HG02588 (cell line): ENCODE measurements at regions not wholly inside any gene's neighbourhood (a gene's known extent, or its start where the extent isn't known, plus 50 kb on each side); places are given as distances from the start of the nearest gene placed in this dataset.
"Not testable (repeated sequence)": the region's sequence is repeated elsewhere in the genome, so short reads cannot be mapped to it uniquely, and the experiment has no call there.

Experiments used
- ATAC-seq: cut with Tn5 transposase; IDR thresholded peaks from one replicate; pipeline ENCODE4 v1.9.1; 2021; ENCODE audit warnings: mild to moderate bottlenecking, moderate library complexity; ENCODE audit not compliant: unreplicated experiment

DNA sequence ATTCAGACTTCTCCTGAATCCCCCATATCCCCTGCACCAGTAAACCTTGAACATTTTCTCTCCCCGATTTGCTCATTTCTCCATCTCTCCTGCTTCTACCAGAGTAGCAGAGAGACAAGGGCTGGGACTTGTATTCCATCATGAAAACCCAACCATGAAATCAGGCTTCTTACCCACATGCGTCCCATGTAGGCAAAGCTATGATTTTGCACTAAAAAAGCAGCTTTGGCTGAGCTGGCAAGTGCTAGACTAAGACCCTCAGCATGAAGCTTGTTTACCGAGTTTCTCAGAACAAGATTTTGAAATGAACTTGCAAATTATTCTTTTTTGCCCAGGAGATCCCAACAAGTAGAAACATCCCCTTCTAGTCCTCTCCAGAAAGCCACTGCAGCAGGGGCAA is 80.3 kb upstream of the RFLNA start:
- ATAC-seq = no peak

DNA sequence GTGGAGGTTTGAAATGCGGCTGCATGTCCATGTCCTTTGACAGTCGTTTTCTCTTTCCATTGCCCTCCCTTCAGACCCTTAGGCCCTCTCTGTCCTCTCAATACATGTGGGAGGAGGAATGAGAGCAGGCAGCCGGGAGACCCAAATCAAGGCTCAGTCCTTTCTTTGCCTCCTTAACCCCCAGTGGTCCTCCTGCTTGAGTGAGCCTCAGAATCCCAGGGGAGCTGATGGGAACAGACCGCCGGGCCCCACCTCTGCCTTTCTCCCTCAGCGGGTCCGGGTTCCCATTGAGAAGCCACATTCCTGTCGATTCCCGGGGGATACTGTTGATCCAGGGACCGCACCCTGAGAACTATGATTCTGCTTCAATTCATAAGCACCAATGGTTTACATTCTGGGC is 77.9 kb upstream of the RFLNA start:
- ATAC-seq = no peak

DNA sequence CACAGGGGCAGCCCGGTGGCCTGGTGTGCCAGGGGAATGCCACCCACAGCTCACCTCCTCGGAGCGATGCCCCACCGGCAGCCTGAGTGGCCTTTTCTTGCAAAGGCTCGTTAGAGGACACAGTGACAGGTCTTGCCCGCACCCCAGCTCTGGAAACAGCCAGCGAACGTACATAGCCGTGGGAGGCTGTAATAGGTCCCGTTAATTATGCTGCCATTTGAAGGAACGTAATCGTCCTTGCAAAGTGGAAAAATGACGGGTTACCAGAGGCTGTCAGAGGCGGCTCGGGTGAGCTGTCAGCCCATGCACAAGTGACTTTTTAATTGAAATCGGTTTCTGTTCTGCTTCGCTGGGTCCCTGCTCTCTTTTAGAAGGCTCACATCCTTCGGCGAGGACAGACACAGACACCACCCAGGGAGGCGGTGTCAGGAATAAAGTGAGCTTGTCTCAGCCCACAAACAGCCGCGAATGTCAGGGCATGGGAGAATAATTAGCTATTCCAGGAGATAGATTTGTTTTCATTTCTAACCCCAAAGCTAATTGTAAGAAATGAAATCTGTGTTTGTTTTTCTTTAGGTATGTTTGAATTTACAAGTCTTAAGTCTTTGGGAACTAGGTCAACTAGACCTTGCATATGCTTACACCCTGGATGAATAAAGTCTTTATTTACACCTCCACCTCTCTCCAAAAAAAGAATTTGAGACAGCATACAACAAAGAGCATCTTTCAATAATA is 77.2 kb upstream of the RFLNA start:
- ATAC-seq = no peak

DNA sequence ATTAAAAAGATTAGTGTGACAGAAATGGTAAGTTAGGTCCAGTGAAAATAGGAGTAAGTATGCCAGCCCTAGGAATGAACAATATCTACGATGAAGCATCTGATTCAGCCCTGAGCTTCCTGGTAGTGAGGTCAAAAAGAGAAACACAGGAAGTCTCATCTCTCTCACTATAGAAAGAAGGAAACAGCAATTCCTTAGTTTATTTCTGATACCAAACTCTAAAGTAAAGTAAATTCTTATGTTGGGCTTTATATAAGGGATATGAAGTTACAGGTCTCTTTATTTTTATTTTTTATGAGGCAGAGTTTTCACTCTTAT is 76.7 kb upstream of the RFLNA start:
- ATAC-seq = no peak

DNA sequence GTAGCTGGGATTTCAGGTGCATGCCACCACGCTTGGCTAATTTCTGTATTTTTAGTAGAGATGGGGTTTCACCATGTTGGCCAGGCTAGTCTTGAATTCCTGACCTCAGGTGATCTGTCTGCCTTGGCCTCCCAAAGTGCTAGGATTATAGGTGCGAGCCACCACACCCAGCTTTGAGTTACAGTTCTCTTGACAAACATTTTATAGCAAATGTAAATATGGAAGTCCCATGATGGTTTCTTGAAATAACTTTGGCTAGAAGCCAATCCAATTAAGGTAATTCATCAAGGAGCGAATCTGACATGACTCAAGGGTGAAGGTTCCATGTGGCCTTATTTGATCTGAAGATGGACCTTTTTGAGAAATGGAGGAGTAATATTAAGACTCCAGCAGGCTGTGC is 76.2 kb upstream of the RFLNA start:
- ATAC-seq = not testable (repeated sequence)

DNA sequence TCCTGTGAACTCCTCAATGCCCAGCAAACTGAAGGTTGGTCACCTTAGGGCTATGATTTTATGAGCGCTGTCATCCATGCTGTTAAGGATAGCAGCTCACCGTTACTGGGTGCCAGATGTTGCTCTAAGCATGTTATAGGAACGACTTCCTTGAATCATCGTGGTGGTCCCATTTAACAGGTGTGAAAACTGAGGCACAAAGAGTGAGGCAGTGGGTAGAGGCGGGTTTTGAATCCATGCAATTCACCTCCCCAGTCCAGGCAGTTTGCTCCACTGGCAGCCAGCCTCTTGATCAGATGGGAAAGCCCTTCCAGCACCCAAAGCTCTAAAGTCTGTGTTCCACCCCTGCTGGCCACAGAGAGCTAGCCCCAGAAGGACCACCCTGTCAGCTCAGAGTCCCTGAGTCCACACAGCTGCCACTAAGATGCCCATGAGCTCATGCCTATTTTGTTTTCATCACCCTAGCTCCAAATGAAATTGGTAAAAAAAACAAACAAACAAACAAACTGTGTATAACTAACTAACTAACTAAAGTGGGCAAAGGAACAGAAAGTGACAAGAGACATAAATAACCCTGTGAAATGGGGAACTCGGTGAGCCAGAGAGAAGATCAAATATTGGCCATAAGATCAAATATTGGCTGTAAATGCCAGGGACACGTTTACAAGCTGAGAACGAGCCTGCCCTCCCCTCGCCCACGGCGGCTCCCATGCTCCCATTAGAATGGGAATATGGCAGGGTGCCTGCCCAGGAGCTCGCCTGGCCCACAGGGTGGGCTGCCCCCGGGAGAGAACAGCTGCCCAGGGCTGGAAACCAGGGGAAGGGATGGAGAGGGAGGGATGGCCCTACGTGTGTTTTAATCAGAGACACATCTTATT is 72.3 kb upstream of the RFLNA start:
- no peak for ATAC-seq

DNA sequence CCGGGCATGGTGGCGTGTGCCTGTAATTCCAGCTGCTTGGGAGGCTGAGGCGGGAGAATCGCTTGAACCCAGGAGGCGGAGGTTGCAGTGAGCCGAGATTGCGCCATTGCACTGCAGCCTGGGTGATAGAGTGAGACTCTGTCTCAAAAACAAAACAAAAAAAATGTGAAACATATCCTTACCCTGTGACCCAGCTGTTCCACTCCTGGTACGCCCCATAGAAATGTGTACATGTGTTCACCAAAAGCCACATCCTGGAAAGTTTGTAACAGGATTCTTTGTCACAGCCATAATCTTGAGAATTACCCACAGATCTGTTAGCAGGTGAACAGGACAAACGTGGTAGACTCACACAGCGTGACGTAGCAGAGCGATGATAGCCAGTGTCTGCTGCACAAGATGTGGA is 71.2 kb upstream of the RFLNA start:
- ATAC-seq = not testable (repeated sequence)

DNA sequence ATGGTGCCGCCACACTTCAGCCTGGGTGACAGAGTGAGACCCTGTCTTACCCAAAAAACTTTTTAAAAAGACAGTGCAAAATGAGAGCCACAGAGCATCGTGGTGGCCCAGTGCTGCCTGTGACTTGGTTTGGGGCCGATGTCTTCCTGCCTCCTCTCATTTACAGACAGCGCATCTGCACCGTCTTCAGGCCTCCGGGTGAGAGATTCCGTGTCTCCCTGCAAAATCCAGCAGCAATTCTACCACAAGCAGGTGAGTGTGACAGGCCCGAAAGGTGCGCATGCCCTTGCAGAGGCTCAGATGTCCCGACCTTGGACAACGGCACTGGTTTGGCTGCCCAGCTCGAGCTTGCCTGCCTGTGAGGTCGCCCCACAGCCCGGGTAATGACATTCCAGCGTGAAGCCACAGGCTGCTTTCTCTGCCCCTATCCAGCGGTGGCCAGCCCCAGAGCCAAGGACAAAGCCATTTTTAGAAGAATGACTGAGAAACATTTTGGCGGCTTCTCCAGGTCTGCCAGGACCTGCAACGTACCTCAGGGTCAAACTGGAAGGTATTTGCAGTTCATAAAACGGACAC is 70.3 kb upstream of the RFLNA start:
- no peak for ATAC-seq

DNA sequence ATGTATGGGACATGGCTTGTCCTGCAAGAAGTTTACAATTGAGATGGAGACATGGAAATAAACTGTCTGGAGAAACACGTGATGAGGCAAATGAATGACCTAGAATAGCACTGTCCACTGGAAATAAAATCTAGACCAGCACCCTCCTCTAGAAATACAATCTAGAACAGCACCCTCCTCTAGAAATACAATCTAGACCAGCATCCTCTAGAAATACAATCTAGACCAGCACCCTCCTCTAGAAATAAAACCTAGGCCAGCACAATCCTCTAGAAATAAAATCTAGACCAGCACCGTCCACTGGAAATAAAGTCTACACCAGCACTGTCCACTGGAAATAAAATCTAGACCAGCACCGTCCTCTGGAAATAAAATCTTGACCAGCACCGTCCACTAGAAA is 69.2 kb upstream of the RFLNA start:
- ATAC-seq = no peak

DNA sequence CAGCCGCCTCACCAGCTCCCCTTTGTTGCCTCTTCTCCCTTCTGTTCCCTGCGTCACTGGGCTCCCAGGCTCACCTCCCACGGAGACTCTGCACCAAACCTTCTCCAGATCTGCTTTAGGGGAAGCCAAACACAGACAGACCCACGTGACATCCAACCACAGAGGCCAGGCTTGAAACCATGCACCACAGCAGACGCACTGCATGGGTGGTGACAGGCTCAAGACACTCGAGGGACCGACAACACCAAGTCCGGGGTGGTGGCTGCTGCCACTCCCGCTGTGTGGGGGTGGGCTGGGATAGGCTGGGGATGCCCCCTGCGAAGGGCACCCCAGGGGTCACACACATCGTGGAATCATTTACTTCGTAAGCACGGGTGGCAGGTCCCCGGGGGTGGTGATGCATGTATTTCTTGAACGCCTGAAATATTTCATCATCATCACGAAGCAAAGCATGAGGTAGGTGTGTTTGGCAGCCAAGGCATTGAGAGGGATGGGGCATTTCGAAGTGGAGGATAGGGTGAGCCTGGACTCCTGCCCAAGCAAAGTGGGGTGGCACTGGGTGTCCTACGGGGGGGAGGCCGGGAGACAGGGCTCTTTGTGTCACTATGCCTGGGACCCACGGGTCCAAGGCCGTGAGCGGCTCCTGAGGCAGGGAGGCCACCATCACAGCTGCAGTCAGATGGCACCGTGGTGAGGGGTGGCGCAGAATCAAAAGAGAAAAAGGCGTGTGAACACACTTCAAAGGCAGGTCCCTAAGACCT is 66.8 kb upstream of the RFLNA start:
- ATAC-seq = no peak

DNA sequence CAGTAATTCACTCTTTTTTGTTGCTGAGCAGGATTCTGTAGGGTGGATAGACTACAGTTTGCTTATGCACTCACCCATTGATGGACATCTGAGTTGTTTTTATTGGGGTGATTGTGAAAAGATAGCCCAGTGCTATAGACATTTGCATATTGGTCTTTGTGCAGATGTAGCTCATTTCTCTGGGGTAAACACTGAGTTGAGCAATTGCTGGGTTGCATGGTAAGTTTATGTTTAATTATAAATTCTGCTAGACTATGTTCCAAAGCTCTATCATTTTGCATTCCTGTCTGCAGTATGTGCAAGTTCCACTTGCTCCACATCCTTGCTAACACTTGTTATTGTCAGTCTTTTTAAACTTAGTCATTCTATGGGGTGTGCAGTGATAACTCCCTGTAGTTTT is 65.4 kb upstream of the RFLNA start:
- ATAC-seq = no peak

DNA sequence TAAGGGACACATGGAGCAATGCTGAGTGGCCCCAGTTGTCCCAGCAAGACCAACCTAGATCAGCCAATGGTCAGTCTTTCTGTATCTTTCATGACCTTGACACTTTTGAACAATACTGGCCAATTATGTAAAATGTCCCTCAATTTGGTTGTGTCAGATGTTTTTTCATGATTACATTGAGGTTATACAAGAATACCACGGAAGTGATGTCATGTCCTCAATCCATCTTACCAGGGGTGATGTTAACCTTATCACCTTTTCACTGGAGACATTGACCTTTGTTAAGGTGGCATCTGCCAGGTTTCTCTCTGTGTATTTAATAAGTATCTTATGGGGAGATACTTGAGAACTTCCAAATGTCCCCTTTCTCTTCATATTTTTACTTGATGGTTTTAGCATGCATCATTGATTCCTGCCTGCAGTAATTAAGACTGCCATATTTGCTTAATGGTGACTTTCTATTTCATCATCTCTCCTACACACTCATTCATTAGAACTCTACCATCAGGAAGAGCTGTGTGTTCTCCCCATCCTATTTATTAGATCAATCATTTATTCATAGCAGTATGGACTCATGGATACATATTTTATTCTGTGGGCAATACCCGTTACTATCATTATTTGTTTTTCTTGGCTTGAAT is 64.7 kb upstream of the RFLNA start:
- no peak for ATAC-seq

DNA sequence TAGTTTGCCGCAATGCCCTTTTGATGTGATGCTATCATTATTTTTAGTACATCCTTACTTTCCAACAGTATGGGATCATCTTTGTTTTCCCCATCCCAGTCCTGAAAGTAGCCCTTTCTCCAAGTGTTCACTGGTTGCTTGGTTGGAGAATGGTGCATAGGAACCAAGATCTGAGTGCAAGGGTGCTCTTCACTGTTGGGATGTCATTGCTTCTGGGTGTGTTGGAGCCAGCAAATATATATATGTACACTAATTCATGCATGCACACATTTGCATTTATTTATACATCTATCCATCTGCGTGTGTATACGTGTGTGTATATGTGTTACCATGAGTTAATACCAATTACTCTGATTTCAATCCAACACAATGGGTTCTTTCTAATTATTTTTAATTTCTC is 64.1 kb upstream of the RFLNA start:
- no peak for ATAC-seq

DNA sequence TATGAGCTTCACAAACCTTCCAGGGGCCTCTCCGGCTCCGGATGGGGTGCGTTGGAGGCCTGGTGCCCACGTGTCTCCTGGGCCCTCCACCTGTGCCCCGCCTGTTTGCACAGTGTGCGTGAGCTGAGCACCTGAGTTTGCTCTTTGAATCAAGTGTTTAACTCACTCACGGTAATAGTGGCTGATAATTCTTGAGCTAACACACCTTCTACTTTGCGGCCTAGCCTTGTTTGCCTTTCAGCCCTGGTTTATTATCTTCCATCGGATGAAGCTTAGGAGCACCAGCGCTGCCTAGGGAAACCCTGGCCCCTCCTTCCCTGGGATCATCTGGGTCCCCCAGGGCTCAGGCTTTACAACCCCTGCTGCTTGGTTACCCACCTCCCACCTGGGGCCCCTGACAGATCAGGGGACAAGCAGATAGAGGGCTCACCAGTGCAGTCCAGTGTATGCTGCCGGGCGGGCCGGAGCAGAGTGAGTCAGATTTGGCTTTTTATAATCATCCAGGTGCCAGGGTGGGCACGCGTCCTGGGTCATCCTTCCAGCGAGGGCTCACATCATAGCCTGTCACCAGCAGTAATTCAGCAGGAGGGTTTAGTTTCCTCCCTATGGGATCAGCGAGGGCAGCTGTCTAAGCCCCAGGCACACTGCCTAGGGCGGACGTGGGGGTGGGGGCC is 62.8 kb upstream of the RFLNA start:
- no peak for ATAC-seq

DNA sequence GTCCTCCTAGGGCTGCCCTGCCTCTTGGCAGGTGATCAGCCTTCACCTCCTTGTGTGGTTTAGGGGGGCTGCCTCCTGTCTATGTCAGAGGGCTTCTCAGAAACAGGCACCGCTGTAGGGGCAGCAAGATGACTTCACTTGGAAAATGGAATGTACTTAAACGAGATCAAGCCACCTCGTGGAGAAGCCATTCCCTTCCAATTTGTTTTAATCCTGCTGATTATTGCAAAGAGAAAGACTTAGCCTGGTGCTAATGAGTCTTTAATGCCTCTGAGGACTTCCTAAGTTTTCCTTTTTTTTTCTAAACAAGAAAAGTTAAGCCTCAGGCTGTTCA is 62.3 kb upstream of the RFLNA start:
- no peak for ATAC-seq

DNA sequence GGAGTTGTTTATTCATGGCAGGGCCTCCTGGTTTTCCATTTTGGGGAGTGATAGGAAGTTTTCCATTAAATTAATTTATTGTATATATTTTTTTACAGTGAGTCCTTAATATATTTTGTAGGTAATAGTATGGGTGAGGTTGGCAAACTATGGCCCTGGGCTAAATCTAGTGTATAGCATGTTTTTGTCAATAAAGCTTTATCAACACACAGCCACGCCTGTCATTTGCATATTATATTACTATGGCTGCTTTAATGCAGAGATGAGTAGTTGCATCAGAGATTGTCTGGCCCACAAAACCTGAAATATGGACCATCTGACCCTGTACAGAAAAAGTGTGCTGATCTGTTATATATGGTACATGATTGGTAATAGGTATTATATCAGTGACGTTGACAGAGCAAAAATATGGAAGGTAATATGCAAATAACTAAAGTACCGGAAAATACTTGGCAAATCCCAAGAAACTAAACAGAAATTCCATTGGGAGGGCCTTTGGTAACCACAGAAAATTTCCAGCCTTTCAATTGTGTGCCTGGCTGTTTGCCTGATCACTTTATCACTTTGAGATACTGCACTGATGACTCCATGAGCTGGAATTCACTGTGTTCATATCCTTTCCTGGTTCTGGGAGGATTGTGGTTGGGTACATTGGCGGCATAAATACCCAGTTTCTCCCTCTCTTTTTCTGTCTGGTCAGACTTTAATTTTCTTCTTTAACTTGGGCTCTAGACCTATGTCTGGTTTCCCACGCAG is 61.7 kb upstream of the RFLNA start:
- no peak for ATAC-seq

DNA sequence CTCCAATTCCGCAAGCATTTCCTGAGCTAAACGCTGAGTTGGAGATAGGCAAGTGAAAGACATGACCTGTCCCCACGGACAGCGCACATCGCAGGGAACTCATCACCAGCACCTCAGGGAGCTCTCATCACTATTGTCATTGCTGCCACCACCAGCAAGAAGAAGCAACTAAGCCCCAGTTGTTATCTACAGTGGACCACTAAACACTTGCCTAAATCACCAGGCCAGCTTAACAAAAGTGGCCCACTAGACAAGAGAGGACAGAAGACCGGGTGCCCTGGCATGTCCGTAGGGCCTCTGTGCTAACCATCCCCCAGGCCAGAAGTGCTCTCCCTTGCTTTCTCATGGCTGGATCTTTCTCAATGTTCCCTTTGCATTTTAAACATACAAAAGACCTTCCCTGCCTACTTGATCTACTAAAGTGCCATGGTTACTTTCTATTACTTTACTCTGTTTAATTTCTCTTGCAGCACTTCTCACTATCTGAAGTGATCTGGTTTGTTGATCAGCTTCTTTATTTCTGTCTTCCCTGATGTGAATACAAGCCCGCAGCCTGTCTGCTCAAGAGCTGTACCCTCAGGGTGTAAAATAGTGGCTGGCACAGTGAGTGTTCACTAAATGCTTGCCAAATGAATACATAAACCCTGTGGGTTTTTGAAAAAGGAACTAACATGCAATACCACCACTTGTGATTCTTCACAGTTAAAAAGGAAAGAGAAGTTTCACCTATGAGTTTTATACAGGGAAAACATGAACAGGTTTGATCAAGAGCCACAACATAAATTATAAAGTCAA is 60.9 kb upstream of the RFLNA start:
- ATAC-seq = no peak

DNA sequence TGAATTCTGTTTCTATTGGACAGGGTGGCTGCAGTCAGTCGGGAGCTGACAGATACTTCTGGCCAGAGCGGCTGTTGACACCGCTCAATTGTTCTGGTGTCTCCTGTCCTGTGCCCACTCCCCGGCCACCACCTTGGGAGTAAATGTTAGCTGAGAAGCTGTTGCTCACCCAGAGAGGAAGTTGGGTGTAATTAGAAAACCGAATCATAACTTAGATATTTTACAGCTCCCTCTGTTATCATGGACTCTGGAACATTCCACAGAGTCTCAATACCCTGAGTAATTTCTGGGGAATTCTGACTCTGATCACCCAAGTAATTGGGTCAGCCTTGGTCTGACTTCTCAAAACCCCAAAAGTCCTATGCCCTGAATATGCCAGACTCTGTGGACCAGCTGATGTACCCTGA is 58.3 kb upstream of the RFLNA start:
- ATAC-seq = no peak

DNA sequence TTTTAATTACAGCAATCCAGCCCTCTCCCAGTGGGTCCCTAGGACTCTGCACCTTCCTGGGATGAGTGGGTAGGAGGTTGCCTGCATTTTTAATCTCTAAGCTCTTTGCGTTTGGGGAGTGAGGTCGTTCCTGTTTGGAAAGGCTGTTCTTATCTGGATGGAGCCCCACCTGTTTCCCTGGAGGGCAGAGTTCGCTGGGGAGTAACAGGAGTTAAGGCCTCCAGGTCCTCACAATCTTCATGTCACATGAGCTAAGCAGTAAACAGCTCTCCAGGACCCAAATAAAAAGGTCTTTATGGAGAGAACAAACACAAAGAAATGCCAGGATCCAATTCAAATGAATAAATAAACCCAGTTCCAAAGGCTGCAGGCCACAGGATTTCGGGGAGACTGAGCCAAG is 56.0 kb upstream of the RFLNA start:
- no peak for ATAC-seq
